ENCODE measurements at regions not wholly inside any gene's neighbourhood (a gene's known extent, or its start where the extent isn't known, plus 50 kb on each side); places are given as distances from the start of the nearest gene placed in this dataset.
"Not testable (repeated sequence)": the region's sequence is repeated elsewhere in the genome, so short reads cannot be mapped to it uniquely, and the experiment has no call there.

DNA sequence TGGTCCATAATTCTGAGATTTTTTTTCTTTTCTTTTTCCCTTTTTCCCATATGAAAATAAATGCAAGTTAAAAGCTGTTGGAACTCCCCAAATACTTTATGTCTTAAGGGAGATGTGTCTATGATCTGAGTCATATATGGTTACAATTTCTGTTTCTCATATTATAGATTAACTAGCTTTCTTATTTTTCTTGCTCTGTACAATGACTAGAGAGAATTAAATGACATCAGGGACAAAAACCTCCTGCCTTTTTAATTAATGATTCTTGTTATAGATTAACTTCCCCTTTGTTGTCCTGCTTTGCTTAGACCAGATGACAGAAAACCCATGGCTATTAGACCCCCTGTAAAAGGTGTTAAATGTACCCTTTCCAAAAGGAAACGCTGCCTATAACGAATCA lies 643.9 kb upstream of the NXPH2 start:
- no peaks in the 10 kb centered on the region for H3K36me3 ChIP-seq (ENCODE audit: insufficient read depth in 1 of 2, low read depth in 1 of 2)
- no peaks in the 10 kb centered on the region for H3K27me3 ChIP-seq (ENCODE audit: insufficient read depth in 3 of 3, low read length in 2 of 3)
- no peak for DNase-seq
- intact Hi-C loops (cut with DNase I), result no loop called here
- TF ChIP-seq, protein P1, sequence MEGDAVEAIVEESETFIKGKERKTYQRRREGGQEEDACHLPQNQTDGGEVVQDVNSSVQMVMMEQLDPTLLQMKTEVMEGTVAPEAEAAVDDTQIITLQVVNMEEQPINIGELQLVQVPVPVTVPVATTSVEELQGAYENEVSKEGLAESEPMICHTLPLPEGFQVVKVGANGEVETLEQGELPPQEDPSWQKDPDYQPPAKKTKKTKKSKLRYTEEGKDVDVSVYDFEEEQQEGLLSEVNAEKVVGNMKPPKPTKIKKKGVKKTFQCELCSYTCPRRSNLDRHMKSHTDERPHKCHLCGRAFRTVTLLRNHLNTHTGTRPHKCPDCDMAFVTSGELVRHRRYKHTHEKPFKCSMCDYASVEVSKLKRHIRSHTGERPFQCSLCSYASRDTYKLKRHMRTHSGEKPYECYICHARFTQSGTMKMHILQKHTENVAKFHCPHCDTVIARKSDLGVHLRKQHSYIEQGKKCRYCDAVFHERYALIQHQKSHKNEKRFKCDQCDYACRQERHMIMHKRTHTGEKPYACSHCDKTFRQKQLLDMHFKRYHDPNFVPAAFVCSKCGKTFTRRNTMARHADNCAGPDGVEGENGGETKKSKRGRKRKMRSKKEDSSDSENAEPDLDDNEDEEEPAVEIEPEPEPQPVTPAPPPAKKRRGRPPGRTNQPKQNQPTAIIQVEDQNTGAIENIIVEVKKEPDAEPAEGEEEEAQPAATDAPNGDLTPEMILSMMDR (IDR thresholded peaks at IDR 0.05), result no peak
- no peaks in the 10 kb centered on the region for H3K4me1 ChIP-seq
- ATAC-seq, result no peak
- WGBS, 3 donors, result 53 to 59% (median 59%) methylated on average over 2 of the region's 2 CpGs
- H3K27ac ChIP-seq, result no peak overlapping the region
- H3K4me3 ChIP-seq, result no peak overlapping the region
- H3K9me3 ChIP-seq, result no peaks in the 10 kb centered on the region

DNA sequence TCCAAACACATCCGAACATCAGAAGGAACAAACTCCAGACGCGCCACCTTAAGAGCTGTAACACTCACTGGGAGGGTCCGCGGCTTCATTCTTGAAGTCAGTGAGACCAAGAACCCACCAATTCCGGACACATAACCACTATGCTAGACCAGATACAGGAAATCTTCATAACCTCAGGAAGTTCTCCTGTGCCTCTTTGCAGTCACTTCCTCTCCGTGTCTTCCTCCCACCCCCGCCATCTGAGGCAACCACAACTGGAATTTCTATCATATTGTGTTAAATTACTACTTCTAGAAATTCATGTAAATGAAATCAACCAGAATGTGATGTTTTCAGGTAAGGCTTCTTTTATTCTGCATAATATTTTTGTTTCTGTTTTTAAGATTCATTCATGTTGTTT lies 631.0 kb upstream of the NXPH2 start:
- ATAC-seq, result no peak
- Histone ChIP-seq H3K36me3 (ENCODE audit: insufficient read depth in 1 of 2, low read depth in 1 of 2) (no peaks in the 10 kb centered on the region), H3K9me3 (peaks cover 5% of the 10 kb centered on the region), H3K4me1 (no peaks in the 10 kb centered on the region), H3K4me3 (no peak overlapping the region), H3K27ac (no peak overlapping the region), H3K27me3 (ENCODE audit: insufficient read depth in 3 of 3, low read length in 2 of 3) (no peaks in the 10 kb centered on the region)
- 84 to 88% (median 86%) methylated on average over 8 of the region's 8 CpGs for WGBS, 3 donors
- intact Hi-C loops (cut with DNase I), result no loop called here
- TF ChIP-seq, protein P1 (IDR thresholded peaks at IDR 0.05), result no peak
- no peak for DNase-seq

DNA sequence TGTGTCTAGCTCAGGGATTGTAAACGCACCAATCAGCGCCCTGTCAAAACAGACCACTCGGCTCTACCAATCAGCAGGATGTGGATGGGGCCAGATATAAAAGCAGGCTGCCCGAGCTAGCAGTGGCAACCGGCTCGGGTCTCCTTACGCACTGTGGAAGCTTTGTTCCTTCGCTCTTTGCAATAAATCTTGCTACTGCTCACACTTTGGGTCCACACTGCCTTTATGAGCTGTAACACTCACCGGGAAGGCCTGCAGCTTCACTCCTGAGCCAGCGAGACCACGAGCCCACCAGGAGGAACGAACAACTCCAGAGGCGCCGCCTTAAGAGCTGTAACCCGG lies 630.6 kb upstream of the NXPH2 start:
- not testable (repeated sequence) for H3K27me3 ChIP-seq (ENCODE audit: insufficient read depth in 3 of 3, low read length in 2 of 3); H3K4me1 ChIP-seq
- WGBS, 3 donors, result 86 to 91% (median 87%) methylated on average over 15 of the region's 15 CpGs

DNA sequence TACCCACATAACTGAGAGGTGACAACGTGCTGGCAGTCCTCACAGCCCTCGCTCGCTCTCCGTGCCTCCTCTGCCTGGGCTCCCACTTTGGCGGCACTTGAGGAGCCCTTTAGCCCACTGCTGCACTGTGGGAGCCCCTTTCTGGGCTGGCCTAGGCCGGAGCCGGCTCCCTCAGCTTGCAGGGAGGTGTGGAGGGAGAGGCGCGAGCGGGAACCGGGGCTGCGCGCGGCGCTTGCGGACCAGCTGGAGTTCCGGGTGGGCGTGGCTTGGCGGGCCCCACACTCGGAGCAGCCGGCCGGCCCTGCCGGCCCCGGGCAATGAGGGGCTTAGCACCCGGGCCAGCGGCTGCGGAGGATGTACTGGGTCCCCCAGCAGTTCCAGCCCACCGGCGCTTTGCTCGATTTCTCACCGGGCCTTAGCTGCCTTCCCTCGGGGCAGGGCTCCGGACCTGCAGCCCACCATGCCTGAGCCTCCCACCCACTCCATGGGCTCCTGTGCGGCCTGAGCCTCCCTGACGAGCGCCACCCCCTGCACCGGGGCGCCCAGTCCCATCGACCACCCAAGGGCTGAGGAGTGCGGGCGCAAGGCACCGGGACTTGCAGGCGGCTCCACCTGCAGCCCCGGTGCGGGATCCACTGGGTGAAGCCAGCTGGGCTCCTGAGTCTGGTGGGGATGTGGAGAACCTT lies 630.1 kb upstream of the NXPH2 start:
- H3K4me3 ChIP-seq; H3K36me3 ChIP-seq (ENCODE audit: insufficient read depth in 1 of 2, low read depth in 1 of 2); H3K27ac ChIP-seq; intact Hi-C loops (cut with DNase I); DNase-seq; H3K4me1 ChIP-seq; ATAC-seq; H3K9me3 ChIP-seq; H3K27me3 ChIP-seq (ENCODE audit: insufficient read depth in 3 of 3, low read length in 2 of 3): not testable (repeated sequence)
- WGBS, 3 donors, result 89 to 96% (median 92%) methylated on average over 26 to 45 of the region's 45 CpGs

More for the DNA sequence above, 630.6 kb upstream of the NXPH2 start:
- H3K9me3 ChIP-seq; H3K36me3 ChIP-seq (ENCODE audit: insufficient read depth in 1 of 2, low read depth in 1 of 2); H3K27ac ChIP-seq; intact Hi-C loops (cut with DNase I); DNase-seq; H3K4me3 ChIP-seq; ATAC-seq: not testable (repeated sequence)

DNA sequence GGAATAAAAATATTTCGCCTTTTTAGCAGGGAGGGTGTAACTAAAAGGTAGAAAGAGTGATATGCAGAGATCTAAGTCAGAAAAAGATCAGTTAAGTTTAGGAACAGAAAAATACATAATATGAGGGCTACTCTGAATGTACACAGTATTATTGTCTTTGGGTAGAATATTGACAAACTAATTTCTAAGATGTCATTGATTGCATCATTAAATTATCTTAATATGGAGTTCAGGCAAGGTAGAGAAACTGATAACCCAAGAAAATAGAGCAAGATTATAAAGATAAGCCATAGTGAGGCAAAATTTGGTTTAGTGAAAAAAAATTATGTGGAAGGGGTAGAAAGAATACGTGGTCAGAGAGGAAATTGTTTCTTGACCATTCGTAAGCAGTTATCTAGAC lies 629.0 kb upstream of the NXPH2 start:
- no peak overlapping the region for H3K4me3 ChIP-seq
- DNase-seq (no peak), ATAC-seq (no peak)
- no peaks in the 10 kb centered on the region for H3K9me3 ChIP-seq
- H3K4me1 ChIP-seq, result no peaks in the 10 kb centered on the region
- no peak overlapping the region for H3K27ac ChIP-seq
- no peaks in the 10 kb centered on the region for H3K36me3 ChIP-seq (ENCODE audit: insufficient read depth in 1 of 2, low read depth in 1 of 2)
- TF ChIP-seq, protein P1 (IDR thresholded peaks at IDR 0.05), result no peak
- intact Hi-C loops (cut with DNase I), result loop anchor here in 1 of 2 donors (1.0 kb wide), 1 partner anchor 19 kb away; no protein-coding TSS in a partner anchor
- H3K27me3 ChIP-seq (ENCODE audit: insufficient read depth in 3 of 3, low read length in 2 of 3), result no peaks in the 10 kb centered on the region
- WGBS, 3 donors, result 46 to 77% (median 68%) methylated on average over 3 of the region's 3 CpGs

DNA sequence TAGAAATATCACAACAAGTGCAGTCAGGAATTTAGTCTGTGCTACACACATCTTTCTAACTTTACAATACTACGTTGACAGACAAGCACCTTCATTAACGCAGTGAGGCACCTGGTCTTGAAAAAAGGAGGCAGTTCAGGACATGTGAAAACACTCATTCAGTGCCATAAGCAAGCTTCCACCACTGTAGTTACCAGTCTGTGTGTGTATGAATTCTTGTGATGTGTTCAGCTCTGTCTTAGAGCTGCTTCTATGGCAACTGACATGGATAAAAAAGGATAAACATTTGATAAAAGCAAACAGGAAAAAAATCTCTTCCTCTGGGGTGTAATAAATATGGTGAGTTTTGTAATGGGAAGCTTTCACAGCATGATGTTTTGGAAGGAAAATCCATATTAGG lies 623.8 kb upstream of the NXPH2 start:
- 59 to 70% (median 60%) methylated on average over 2 of the region's 2 CpGs for WGBS, 3 donors
- Histone ChIP-seq H3K36me3 (ENCODE audit: insufficient read depth in 1 of 2, low read depth in 1 of 2) (no peaks in the 10 kb centered on the region), H3K4me1 (no peaks in the 10 kb centered on the region), H3K27me3 (ENCODE audit: insufficient read depth in 3 of 3, low read length in 2 of 3) (no peaks in the 10 kb centered on the region), H3K27ac (no peak overlapping the region), H3K9me3 (no peaks in the 10 kb centered on the region), H3K4me3 (no peak overlapping the region)
- TF ChIP-seq, protein P1 (IDR thresholded peaks at IDR 0.05), result no peak
- ATAC-seq, result no peak
- DNase-seq, result no peak
- intact Hi-C loops (cut with DNase I), result no loop called here

Data from psoas muscle (tissue), 7 donors.